NCI-H2171 treated with DMSO at 0.1 percent for 48 hours (cell line): ENCODE measurements at regions not wholly inside any gene's neighbourhood (a gene's known extent, or its start where the extent isn't known, plus 50 kb on each side); places are given as distances from the start of the nearest gene placed in this dataset.
"Not testable (repeated sequence)": the region's sequence is repeated elsewhere in the genome, so short reads cannot be mapped to it uniquely, and the experiment has no call there.

Source experiments
- DNase-seq: peaks from one replicate; lab custom pipeline; 2025; lab: John Stamatoyannopoulos, UW

- no peak for DNase-seq
These were observed 81.2 kb upstream of the TMPRSS2 start for GRCh38 chr21:41589131-41589530.

GRCh38 chr21:41585199-41585994 is 77.4 kb upstream of the TMPRSS2 start:
- no peak for DNase-seq

- no peak for DNase-seq
These were observed 76.7 kb upstream of the TMPRSS2 start for GRCh38 chr21:41584603-41585176.

- DNase-seq = no peak
These were observed 75.4 kb upstream of the TMPRSS2 start for GRCh38 chr21:41583274-41583790.

GRCh38 chr21:41582866-41583265 is 74.9 kb upstream of the TMPRSS2 start:
- no peak for DNase-seq

- DNase-seq = no peak
These were observed 74.4 kb upstream of the TMPRSS2 start for GRCh38 chr21:41582298-41582840.

- no peak for DNase-seq
These were observed 73.8 kb upstream of the TMPRSS2 start for GRCh38 chr21:41581592-41582228.

GRCh38 chr21:41580758-41581554 is 73.0 kb upstream of the TMPRSS2 start:
- no peak for DNase-seq

GRCh38 chr21:41579692-41580091 is 71.7 kb upstream of the TMPRSS2 start:
- no peak for DNase-seq

GRCh38 chr21:41578716-41579115 is 70.8 kb upstream of the TMPRSS2 start:
- no peak for DNase-seq

GRCh38 chr21:41578083-41578482 is 70.1 kb upstream of the TMPRSS2 start:
- DNase-seq = no peak

- no peak for DNase-seq
These were observed 68.2 kb upstream of the TMPRSS2 start for GRCh38 chr21:41576013-41576615.

GRCh38 chr21:41573902-41574690 is 66.1 kb upstream of the TMPRSS2 start:
- no peak for DNase-seq

GRCh38 chr21:41571938-41572510 is 64.1 kb upstream of the TMPRSS2 start:
- no peak for DNase-seq

GRCh38 chr21:41570791-41571355 is 62.9 kb upstream of the TMPRSS2 start:
- no peak for DNase-seq

- DNase-seq = no peak
These were observed 60.8 kb upstream of the TMPRSS2 start for GRCh38 chr21:41568606-41569385.

GRCh38 chr21:41567901-41568510 is 60.0 kb upstream of the TMPRSS2 start:
- no peak for DNase-seq

- not testable (repeated sequence) for DNase-seq
These were observed 59.3 kb upstream of the TMPRSS2 start for GRCh38 chr21:41567237-41567636.
